ENCODE measurements at regions not wholly inside any gene's neighbourhood (a gene's known extent, or its start where the extent isn't known, plus 50 kb on each side); places are given as distances from the start of the nearest gene placed in this dataset.
"Not testable (repeated sequence)": the region's sequence is repeated elsewhere in the genome, so short reads cannot be mapped to it uniquely, and the experiment has no call there.

GRCh38 chr10:9015447-9015846 is 961.0 kb downstream of the GATA3 start:
- DNase-seq = no peak

GRCh38 chr10:9016930-9017329 is 962.4 kb downstream of the GATA3 start:
- DNase-seq = no peak

DNA sequence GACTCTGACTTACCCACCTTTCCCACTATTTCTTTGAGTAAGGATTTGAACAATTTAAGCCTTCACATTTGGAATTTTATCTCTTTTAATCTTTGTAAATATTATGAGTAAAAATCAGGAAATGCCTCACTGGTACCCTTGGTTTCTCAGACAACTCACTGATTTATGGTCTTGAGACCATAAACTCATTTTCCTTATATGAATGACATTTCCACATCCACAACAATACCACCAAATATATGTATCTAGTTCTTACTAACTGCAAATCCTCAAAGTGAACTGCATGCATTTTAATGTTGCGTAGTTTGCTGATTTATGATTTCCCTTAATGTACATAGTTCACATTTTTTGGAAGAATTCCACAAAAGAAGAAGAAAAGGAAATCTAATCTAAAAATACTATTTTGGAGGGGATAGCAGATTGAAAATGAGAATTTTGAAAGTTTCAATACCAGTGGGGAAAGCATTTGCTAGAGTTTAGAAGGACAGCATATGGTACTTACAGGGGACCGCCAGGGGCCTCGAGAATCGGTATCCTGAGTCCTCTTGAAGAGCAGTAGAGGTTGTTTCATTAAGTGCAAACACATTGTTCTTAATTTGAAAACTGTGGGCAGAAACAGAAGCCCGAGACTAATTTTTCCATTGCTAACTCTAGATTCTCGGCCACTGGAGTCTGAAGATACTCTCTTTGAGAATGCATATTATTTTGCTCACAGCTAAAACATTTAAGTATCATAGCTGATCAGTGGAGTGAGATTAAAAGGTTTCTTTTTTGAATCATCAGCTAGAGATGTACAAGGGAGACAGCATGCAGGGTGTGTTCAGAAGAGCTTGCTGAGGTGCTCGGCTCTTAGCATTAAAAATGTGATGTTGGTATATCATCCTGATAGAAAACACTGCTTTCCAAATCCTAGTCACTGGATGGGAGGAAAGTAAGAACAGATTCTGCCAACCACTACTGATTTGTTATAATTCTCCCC is 964.0 kb downstream of the GATA3 start:
- no peak for DNase-seq

DNA sequence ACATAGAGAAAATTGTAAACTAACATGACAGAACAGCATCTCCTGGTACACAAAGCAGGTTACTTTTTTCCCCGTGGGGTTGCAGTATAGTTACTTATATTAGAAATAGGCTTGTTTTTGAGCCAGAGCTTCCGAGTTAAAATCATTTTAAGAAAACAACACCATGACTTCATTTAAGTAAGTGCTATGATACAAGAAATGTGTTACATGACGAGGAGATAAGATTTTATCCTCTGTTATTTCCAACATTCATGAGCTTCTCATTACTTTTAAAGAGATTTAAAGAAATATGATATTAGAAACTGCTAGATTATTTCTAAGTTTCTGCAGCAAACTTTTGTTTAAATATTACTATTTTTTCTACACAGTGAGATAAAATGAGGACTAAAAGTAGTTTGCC is 968.7 kb downstream of the GATA3 start:
- DNase-seq = no peak

DNA sequence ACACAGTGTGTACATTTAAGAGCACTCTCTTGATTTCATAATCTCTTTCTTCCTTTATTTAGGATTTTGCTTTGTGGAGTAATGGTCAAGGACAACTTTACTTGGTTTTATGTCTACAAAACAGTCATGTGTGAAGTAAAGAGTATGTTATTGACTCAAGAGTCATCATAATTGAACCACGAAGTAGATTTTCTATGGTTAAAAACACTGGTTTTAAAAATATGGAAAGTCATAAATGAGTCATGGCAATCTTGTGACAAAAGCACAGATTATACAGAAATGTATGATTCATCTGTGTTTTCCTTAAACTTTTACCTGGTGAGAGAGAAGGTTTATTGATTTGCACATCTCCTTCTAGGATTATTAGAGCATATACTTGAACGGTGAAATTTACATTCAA is 969.7 kb downstream of the GATA3 start:
- DNase-seq = no peak

DNA sequence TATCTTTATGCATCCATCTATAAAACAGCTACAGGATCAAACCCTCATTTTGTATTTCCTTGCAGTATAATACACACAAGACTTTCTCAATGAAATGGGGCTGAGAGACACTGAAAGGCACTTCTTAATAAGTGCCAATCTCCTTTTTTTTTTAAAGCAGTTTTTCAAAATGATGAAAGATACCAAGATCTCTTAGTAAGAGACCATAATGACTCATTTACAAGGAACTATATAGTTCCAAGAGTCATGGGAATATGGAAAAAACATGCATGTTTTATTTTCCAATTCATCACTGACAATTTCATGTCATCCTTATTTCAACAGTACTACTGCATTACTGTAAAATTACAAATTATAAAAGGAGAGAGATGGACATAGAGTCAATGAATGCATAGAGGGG is 973.7 kb downstream of the GATA3 start:
- no peak for DNase-seq

GRCh38 chr10:9035355-9035754 is 980.9 kb downstream of the GATA3 start:
- no peak for DNase-seq

DNA sequence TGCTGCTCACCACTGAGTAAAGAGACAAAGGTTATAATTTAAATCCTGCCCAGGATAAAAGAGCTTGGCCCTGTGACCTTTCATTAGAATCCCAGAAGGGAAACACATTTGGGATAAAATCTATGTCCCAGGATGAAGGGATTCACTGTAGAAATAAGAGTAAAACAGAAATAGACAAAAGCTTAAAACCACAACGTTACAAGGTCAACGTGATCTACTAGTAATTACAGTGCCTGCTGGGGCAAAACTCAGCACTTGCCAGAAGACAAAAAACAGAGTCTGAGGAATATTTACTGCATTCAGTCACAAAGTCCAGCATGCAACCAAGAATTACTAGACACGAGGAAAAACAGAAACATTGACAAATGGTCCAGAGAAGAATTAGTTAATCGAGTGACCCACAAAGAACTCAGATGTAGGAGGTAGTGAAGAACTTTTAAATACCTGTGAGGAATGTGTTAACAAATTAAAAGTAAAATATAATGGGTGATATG is 982.3 kb downstream of the GATA3 start:
- no peak for DNase-seq

DNA sequence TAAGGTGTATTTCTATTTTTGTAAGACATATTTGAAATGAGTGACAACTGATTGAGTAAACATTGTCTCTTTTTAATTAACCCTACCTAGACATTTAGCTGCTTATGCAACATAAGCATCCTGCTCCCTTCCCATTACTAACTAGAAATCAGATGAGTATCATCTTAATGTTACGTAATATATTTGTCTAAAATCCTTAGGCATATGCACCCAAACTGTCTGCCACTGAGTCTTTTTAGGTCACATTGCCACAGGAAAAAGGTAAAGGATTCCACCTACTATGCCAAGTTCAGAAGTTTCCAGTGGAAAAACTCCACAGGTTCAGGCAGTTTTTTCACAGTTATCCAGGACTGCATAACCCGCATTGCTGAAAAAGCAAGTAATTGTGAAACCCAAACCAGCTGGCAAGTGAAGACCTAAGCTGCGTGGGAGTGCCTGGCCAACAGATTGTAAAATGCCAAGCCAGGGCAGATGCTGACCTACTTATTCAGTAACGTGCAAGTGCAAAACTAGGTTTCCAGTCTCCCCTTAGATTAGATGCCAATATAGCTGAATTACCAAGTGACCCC is 983.7 kb downstream of the GATA3 start:
- DNase-seq = no peak

GRCh38 chr10:9043466-9043865 is 989.0 kb downstream of the GATA3 start:
- DNase-seq = no peak

DNA sequence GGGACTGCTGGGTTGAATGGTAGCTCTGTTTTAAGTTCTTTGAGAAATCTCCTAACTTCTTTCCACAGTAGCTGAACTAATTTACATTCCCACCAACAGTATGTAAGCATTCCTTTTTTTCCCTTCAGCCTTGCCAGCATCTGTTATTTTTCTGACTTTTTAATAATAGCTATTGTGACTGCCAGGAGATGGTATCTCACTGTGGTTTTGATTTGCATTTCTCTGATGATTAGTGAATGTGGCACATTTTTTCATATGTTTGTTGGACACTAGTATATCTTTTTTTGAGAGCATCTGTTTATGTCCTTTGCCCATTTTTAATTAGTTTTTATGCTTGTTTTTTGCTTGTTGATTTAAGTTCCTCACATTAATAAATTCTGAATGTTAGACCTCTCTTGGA is 990.8 kb downstream of the GATA3 start:
- no peak for DNase-seq

GRCh38 chr10:9051328-9051974 is 997.0 kb downstream of the GATA3 start:
- DNase-seq = no peak

GRCh38 chr10:9052767-9053166 is 998.3 kb downstream of the GATA3 start:
- no peak for DNase-seq

GRCh38 chr10:9056521-9056920 is 1002.0 kb downstream of the GATA3 start:
- DNase-seq = no peak

DNA sequence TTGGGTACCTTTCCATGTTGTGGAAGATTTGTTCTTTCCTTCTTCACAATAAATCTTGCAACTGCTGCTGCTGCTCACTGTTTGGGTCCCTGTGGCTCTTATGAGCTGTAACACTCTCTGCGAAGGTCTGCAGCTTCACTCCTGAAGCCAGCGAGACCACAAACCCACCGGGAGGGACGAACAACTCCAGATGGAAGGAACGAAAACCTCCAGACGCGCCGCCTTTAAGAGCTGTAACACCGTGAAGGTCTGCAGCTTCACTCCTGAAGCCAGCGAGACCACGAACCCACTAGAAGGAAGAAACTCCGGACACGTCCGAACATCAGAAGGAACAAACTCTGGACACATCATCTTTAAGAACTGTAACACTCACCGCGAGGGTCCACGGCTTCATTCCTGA is 1002.8 kb downstream of the GATA3 start:
- DNase-seq = not testable (repeated sequence)

DNA sequence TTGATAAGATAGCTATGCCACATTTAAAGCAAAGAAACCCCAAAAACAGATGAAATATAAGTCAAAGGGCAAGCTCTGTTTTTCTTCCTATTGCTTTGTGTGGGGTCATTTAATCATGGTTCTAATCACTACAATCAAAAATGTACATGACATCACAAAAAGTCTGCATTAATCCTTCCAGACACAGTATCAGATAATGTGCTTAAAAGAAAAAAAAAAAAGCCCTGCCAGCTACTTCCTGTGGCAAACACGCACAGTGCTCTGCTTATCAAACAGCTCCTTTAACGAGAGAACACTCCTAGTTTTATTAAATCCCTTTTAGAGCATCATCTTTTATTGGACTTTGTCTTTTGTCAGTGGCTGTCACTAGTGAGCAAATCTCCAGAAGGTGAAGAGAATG is 1005.8 kb downstream of the GATA3 start:
- DNase-seq = no peak

DNA sequence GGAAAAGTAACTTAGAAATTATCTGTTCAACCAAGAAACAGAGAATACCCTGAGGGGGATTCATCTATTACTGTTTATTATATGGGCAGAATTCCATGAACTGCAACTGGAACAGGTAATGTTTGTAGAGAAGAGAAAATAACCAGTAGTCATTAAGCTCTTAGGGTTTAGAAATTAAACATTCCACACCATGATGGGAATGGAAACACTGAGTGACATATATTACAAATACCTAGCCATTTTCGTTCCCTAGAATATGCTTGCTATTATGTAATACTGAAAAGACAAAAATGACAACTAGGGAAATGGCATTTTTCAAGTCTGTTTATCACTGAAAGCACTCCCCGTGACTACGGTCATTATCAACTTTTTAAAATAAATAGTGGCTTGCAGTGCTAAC is 1007.4 kb downstream of the GATA3 start:
- DNase-seq = no peak

DNA sequence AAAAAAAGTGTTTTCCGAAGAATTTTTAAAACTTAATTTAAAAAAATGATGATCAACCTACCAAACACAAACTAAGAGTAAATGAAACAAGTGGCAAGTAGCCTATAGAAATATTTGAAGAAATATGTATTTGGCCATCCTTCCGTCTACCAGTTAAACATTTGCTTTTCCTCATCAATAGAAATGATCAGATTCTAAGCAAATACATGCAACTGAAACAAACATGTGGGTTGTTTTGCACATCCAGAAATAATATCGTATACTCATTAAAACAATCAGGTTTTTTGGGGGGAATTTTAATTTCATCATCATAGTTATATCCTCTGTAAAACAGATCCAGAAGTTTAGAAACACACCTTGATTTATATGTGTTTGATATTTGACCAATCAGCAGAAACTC is 1011.7 kb downstream of the GATA3 start:
- DNase-seq = no peak

GRCh38 chr10:9068003-9068402 is 1013.5 kb downstream of the GATA3 start:
- DNase-seq = no peak

DNA sequence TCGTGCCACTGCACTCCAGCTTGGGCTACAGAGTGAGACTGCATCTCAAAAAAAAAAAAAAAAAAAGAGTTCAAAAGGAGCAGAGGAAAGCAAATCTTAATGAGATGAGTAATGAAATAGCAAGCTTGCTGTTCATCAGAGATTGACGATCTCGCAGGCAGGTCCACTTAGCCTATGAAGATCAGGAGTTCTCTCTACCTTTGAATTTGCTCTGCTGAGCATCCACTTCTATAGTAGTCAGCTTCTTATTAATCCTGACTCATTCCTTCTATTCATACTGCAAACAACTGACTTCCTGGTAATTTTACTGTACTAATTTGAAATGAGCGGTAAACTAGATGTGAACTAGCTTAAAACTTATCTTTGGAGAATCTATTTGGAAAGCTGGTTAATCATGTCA is 1014.6 kb downstream of the GATA3 start:
- no peak for DNase-seq

DNA sequence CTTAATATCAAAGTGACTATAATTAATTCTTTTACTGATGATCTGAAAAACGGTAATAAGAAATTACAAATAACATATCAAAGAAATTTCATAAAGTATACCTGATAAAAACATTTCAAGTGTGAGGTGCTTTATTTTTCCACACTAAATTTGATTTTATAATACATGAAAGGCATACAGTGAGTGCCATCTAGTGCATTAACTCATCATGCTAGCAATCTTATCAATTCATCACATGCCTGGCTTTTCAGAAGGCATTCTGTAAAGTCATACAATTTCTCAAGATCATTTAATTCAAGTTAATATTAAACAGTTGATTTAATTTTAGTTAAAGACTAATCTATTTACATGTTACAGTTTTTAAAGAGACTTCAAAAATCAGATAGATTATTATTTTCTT is 1020.9 kb downstream of the GATA3 start:
- no peak for DNase-seq

DNA sequence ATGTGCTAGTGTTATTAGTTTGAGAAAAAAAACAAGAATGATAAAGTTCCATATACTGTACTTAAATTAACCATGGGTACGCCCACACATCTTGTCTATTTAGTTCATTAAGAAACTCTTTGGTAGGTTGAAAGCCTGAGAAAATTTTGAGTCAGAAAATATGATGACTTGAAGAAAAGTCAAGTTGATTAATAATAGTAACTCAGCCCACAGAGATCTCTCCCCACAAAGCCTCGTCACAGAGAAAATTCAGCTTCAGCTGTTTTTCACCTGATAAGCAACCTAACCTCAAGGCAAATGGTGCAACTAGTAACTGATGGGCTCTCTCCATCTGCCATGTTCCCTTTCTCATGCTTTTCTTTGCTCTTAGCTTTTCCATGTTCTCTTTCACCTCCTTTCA is 1021.6 kb downstream of the GATA3 start:
- no peak for DNase-seq

DNA sequence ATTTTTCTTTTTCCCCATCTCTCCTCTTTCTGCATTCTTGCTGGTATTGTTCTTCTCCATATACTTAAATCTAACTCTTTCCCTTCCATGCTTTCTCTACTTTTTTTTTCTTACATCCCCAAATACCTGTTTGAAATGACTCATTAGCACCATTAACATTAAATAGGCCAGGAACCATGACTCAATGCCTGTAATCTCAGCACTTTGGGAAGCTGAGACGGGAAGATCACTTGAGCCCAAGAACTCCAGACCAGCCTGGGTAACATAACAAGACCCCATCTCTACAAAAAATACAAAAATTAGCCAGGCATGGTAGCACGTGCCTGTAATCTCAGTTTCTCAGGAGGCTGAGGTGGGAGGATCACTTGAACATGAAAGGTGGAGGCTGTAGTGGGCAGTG is 1026.8 kb downstream of the GATA3 start:
- DNase-seq = no peak

GRCh38 chr10:9081961-9082360 is 1027.5 kb downstream of the GATA3 start:
- no peak for DNase-seq

Data from NCI-H526 (cell line).